Keratinocyte (primary cell): ENCODE measurements at regions not wholly inside any gene's neighbourhood (a gene's known extent, or its start where the extent isn't known, plus 50 kb on each side); places are given as distances from the start of the nearest gene placed in this dataset.

Source experiments
- DNase-seq: peaks from one replicate; pipeline ENCODE4 v3.0.0-alpha.2; 2011; ENCODE audit warnings: low read depth, missing footprints, low spot score
- FAIRE-seq: peaks from 2 replicates; lab custom pipeline; 2011; peaks lifted over from hg19 to GRCh38; lab: Jason Lieb, UNC
- H2AFZ ChIP-seq: 2 replicates; pipeline ENCODE4 v1.6.0; 2012; ENCODE audit warnings: low read length, control low read depth, inconsistent platforms; ENCODE audit not compliant: control insufficient read depth
- H3K27ac ChIP-seq: 2 replicates; pipeline ENCODE4 v1.5.1; 2011; ENCODE audit warnings: low read length; ENCODE audit not compliant: control insufficient read depth, insufficient read depth
- H3K27me3 ChIP-seq: 3 replicates; pipeline ENCODE4 v1.6.0; 2011; ENCODE audit warnings: low read length; ENCODE audit not compliant: control insufficient read depth, insufficient read depth; ENCODE audit errors: extremely low read depth
- H3K36me3 ChIP-seq, 2 experiments: 2 replicates in 1 of 2; 3 replicates in 1 of 2; pipeline ENCODE4 v1.5.1; 2011; ENCODE audit warnings: low read length in 2 of 2, mild to moderate bottlenecking in 1 of 2; ENCODE audit not compliant: control insufficient read depth in 2 of 2, insufficient read depth in 2 of 2; ENCODE audit errors: extremely low read depth in 1 of 2
- H3K4me1 ChIP-seq: 3 replicates; pipeline ENCODE4 v1.5.1; 2011; ENCODE audit warnings: low read length; ENCODE audit not compliant: control insufficient read depth, insufficient read depth; ENCODE audit errors: extremely low read depth
- H3K4me2 ChIP-seq: 3 replicates; pipeline ENCODE4 v1.6.0; 2011; ENCODE audit warnings: low read depth, low read length; ENCODE audit not compliant: control insufficient read depth, insufficient read depth; ENCODE audit errors: extremely low read depth
- H3K4me3 ChIP-seq, 3 experiments: fragments of 200-600 bp in 1 of 3; sonication (generic) in 1 of 3; 2 replicates in 2 of 3; 3 replicates in 1 of 3; pipeline ENCODE4 v1.5.1; 2011 to 2016; ENCODE audit warnings: low read length in 3 of 3, mild to moderate bottlenecking in 3 of 3, control low read depth in 2 of 3, inconsistent platforms in 1 of 3, low read depth in 1 of 3, mixed read lengths in 1 of 3, mixed run types in 1 of 3, moderate library complexity in 1 of 3; ENCODE audit not compliant: control insufficient read depth in 2 of 3, insufficient read depth in 2 of 3; ENCODE audit errors: extremely low read depth in 1 of 3
- H3K79me2 ChIP-seq: 2 replicates; pipeline ENCODE4 v1.6.0; 2012; ENCODE audit warnings: low read length; ENCODE audit not compliant: control insufficient read depth, insufficient read depth
- H3K9ac ChIP-seq: 3 replicates; pipeline ENCODE4 v1.6.0; 2011; ENCODE audit warnings: low read length; ENCODE audit not compliant: control insufficient read depth, insufficient read depth; ENCODE audit errors: extremely low read depth
- H3K9me1 ChIP-seq: 3 replicates; pipeline ENCODE4 v1.6.0; 2011; ENCODE audit warnings: low read length; ENCODE audit not compliant: control insufficient read depth, insufficient read depth; ENCODE audit errors: extremely low read depth
- H3K9me3 ChIP-seq: 2 replicates; pipeline ENCODE4 v1.5.1; 2012; ENCODE audit warnings: low read depth, low read length; ENCODE audit not compliant: control insufficient read depth
- H4K20me1 ChIP-seq: 3 replicates; pipeline ENCODE4 v1.6.0; 2011; ENCODE audit warnings: low read length; ENCODE audit not compliant: control insufficient read depth, insufficient read depth; ENCODE audit errors: extremely low read depth
- EZH2 ChIP-seq: IDR thresholded peaks from one replicate; pipeline ENCODE4 v1.6.1; 2012; ENCODE audit warnings: inconsistent platforms, mild to moderate bottlenecking, low read length, moderate library complexity
- dilution Hi-C: fragments of 300-500 bp; cut with MboI; formaldehyde crosslinking; loops from one replicate; pipeline ENCODE4 v1.7.0; 2020; ENCODE audit warnings: low sequenced_read_pairs; ENCODE audit not compliant: extremely low pct_ligation_motif_present
- TF ChIP-seq, protein P1 (sequence below), 3 experiments: IDR thresholded peaks in 1 of 3; conservative IDR thresholded peaks in 1 of 3; optimal IDR thresholded peaks in 1 of 3; 2 replicates in 2 of 3; 3 replicates in 1 of 3; pipeline versions ENCODE3 to v1.5.1; 2011; ENCODE audit warnings: low read length in 3 of 3, mild to moderate bottlenecking in 3 of 3, moderate library complexity in 2 of 3, control low read depth in 1 of 3, inconsistent platforms in 1 of 3; ENCODE audit not compliant: insufficient read depth in 2 of 3; ENCODE audit errors: extremely low read depth in 1 of 3

DNA sequence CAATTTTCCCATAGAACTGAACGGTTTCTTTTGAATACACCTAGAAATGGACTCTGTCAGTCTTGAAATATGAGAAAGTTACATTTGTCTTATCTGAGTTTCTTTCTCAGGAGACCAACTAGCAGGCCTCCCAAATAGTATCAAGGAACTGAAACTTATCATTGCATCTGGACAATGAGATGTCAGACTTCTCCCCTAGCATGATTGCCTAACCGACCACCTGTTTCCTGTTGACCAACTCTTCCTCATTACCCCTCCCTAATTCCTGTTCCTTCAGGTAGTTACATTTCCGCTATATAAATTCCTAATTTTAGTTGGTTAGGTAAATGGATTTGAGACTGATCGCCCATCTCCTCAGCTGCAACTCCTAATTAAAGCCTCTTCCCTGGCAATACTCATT lies 1587.3 kb downstream of the NCAM2 start:
- Histone ChIP-seq H3K4me1 (no peaks in the 10 kb centered on the region), H3K9me1 (no peaks in the 10 kb centered on the region), H2AFZ (no peak overlapping the region), H3K79me2 (no peaks in the 10 kb centered on the region), H3K9ac (no peak overlapping the region), H3K4me2 (no peak overlapping the region), H3K36me3 (no peaks in the 10 kb centered on the region), H4K20me1 (no peaks in the 10 kb centered on the region), H3K9me3 (no peaks in the 10 kb centered on the region), H3K4me3 (no peak overlapping the region), H3K27me3 (no peaks in the 10 kb centered on the region), H3K27ac (no peak overlapping the region)
- FAIRE-seq (no peak), DNase-seq (no peak)
- no peak for TF ChIP-seq EZH2
- TF ChIP-seq, protein P1, sequence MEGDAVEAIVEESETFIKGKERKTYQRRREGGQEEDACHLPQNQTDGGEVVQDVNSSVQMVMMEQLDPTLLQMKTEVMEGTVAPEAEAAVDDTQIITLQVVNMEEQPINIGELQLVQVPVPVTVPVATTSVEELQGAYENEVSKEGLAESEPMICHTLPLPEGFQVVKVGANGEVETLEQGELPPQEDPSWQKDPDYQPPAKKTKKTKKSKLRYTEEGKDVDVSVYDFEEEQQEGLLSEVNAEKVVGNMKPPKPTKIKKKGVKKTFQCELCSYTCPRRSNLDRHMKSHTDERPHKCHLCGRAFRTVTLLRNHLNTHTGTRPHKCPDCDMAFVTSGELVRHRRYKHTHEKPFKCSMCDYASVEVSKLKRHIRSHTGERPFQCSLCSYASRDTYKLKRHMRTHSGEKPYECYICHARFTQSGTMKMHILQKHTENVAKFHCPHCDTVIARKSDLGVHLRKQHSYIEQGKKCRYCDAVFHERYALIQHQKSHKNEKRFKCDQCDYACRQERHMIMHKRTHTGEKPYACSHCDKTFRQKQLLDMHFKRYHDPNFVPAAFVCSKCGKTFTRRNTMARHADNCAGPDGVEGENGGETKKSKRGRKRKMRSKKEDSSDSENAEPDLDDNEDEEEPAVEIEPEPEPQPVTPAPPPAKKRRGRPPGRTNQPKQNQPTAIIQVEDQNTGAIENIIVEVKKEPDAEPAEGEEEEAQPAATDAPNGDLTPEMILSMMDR (optimal IDR thresholded peaks at IDR 0.05 in 1 of 3, IDR thresholded peaks at IDR 0.05 in 1 of 3, conservative IDR thresholded peaks at IDR 0.05 in 1 of 3; ENCODE audit: extremely low read depth in 1 of 3, insufficient read depth in 2 of 3, low read length in 3 of 3), result no peak
- dilution Hi-C loops, result no loop called here

DNA sequence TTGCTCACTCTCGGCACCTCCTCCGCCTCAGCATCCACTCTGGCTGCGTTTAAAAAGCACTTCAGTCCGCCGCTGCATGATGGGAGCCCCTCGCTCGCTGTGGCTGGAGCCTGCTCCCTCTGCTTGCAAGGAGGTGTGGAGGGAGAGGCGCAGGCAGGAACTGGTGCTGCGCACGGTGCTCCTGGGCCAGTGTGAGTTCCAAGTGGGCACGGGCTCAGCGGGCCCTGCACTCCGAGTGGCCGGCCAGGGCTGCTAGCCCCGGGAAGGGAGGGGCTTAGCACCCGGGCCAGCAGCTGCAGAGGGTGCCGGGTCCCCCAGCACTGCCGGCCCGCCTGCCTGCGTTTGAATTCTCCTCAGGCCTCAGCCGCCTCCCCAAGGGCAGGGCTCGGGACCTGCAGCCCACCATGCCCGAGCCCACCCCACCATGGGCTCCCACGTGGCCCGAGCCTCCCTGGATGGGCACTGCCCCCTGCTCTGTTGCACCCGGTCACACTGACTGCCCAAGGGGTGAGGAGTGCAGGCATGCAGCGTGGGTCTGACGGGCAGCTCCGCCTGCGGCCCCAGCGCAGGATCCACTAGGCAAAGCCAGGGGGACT lies 1599.5 kb downstream of the NCAM2 start:
- peaks cover 2% of the 10 kb centered on the region for H3K9me3 ChIP-seq
- no peak overlapping the region for H3K4me3 ChIP-seq
- no peaks in the 10 kb centered on the region for H3K27me3 ChIP-seq
- H3K79me2 ChIP-seq, result no peaks in the 10 kb centered on the region
- dilution Hi-C loops, result no loop called here
- no peaks in the 10 kb centered on the region for H3K36me3 ChIP-seq
- no peaks in the 10 kb centered on the region for H3K4me1 ChIP-seq
- H3K9ac ChIP-seq, result no peak overlapping the region
- DNase-seq (no peak), FAIRE-seq (no peak)
- no peaks in the 10 kb centered on the region for H3K9me1 ChIP-seq
- no peak overlapping the region for H3K4me2 ChIP-seq
- H2AFZ ChIP-seq, result no peak overlapping the region
- no peak for TF ChIP-seq EZH2
- TF ChIP-seq, protein P1 (optimal IDR thresholded peaks at IDR 0.05 in 1 of 3, IDR thresholded peaks at IDR 0.05 in 1 of 3, conservative IDR thresholded peaks at IDR 0.05 in 1 of 3; ENCODE audit: extremely low read depth in 1 of 3, insufficient read depth in 2 of 3, low read length in 3 of 3), result no peak
- no peak overlapping the region for H3K27ac ChIP-seq
- no peaks in the 10 kb centered on the region for H4K20me1 ChIP-seq
